GM12891 (cell line): ENCODE measurements at regions not wholly inside any gene's neighbourhood (a gene's known extent, or its start where the extent isn't known, plus 50 kb on each side); places are given as distances from the start of the nearest gene placed in this dataset.

Experiments used
- DNase-seq: peaks from one replicate; pipeline ENCODE4 v3.0.0; 2011; ENCODE audit warnings: low spot score; ENCODE audit not compliant: insufficient read length
- FAIRE-seq: peaks from 2 replicates; lab custom pipeline; 2011; peaks lifted over from hg19 to GRCh38; lab: Jason Lieb, UNC
- PAX5 ChIP-seq: IDR thresholded peaks from 2 replicates; pipeline ENCODE4 v1.6.1; 2011; ENCODE audit warnings: low read length, moderate library complexity, mild to moderate bottlenecking; ENCODE audit not compliant: insufficient read depth, severe bottlenecking
- POLR2A ChIP-seq: IDR thresholded peaks from 2 replicates; pipeline ENCODE4 v1.6.1; 2011; ENCODE audit warnings: low read depth, low read length, control low read depth
- POLR2AphosphoS5 ChIP-seq: IDR thresholded peaks from 2 replicates; pipeline ENCODE4 v1.6.1; 2011; ENCODE audit warnings: low read depth, low read length, control low read depth
- POU2F2 ChIP-seq: IDR thresholded peaks from 2 replicates; pipeline ENCODE4 v1.6.1; 2011; ENCODE audit warnings: low read depth, mild to moderate bottlenecking, control low read depth, low read length, moderate library complexity
- SPI1 ChIP-seq: IDR thresholded peaks from 2 replicates; pipeline ENCODE4 v1.6.1; 2011; ENCODE audit warnings: low read depth, low read length, control low read depth
- TAF1 ChIP-seq: IDR thresholded peaks from 2 replicates; pipeline ENCODE4 v1.6.1; 2011; ENCODE audit warnings: low read depth, low read length, control low read depth

GRCh38 chr2:9772035-9772998, 71.0 kb upstream of the TAF1B start:
- TF ChIP-seq PAX5 (no peak), SPI1 (no peak), TAF1 (no peak), POLR2A (no peak), POLR2AphosphoS5 (no peak), POU2F2 (no peak)
- FAIRE-seq (no peak), DNase-seq (no peak)

DNA sequence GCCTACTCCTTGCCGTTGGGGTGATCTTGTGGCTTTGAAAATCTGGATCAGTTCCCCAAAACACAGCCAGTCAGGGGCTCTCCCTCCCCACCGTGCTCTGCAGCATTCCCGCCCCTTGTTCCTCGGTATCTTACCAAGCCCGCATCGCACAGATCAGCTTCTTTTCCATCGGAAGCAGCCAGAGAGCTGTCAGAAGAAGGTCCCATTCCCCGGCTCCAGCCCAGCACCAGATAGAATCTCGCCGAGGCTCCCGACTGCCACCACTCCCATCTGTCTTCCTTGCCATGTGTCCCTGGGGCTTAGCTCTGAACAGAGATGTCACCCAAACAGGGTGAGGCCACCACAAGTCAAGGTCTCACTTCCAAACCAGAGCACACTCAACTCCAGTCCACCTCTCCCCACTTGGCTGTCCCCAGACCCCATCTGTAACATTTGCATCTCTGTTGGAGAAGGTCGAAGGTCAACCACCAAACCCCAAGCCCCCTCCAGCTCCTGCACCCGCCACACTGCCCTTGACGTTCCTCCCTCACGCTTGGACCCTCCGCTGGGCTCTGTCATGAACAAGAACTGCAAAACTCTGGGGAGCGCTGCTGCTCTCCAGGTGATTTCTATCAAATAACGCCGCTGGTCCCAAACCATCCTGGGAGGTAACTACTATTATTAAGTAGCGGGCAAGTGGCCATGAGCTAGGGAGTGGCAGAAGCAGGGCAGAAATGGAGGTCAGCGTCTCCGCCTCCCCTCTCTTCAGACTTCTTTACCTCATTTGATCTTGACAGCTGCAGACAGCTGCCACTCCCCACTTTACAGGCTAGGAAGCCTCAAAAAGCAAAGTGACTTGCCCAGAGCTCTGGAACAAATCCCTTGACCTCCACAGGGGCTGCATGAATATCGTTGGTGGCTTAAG, 70.0 kb upstream of the TAF1B start:
- FAIRE-seq, result no peak
- TF ChIP-seq POLR2AphosphoS5 (no peak), SPI1 (no peak), POU2F2 (no peak), POLR2A (no peak), TAF1 (no peak), PAX5 (no peak)
- DNase-seq, result no peak

DNA sequence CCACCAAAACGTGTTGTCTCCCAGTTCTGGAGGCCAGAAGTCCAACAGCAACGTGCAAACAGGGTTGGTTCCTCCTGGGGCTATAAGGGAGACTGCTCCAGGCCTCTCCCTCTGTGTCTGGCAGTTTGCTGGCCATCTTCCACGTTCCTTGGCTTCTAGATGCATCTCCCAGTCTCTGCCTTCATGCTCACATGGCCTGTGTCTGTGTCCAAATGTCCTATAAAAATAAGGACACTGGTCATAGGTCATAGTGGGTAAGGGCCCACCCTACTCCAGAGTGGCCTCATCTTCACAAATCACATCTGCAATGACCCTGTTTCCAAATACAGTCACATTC, 69.4 kb upstream of the TAF1B start:
- TF ChIP-seq PAX5 (no peak), SPI1 (no peak), POLR2A (no peak), POU2F2 (no peak)
- FAIRE-seq (no peak), DNase-seq (no peak)

GRCh38 chr2:9774266-9774665, 69.0 kb upstream of the TAF1B start:
- FAIRE-seq, result no peak
- TF ChIP-seq SPI1, result no peak
- no peak for TF ChIP-seq POU2F2
- no peak for TF ChIP-seq POLR2AphosphoS5
- no peak for TF ChIP-seq PAX5
- no peak for TF ChIP-seq POLR2A
- TF ChIP-seq TAF1, result no peak

DNA sequence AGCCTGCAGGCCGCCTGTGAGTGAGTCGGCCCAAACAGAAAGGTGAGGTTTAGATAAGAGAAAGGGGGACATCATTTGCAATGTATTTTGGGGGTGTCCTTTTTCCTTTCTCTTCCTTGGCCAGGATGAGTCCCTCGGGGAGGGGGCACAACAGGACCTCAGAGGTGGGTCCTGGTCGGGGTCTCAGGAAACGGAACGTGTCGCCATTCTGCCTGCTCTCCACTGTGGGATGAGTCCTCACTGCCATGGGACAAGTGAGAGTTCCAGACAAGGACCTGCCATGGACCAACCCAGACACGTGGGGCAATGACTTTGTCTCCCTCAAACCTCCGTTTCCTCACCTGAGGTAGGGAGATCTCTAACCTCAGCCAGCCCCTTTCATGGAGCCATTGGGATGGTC, 67.9 kb upstream of the TAF1B start:
- TF ChIP-seq SPI1 (no peak), POU2F2 (no peak), POLR2AphosphoS5 (no peak), POLR2A (no peak), PAX5 (no peak), TAF1 (no peak)
- FAIRE-seq, result no peak

More at GRCh38 chr2:9774266-9774665, 69.0 kb upstream of the TAF1B start:
- no peak for DNase-seq

GRCh38 chr2:9775999-9776712, 67.1 kb upstream of the TAF1B start:
- FAIRE-seq (no peak), DNase-seq (no peak)
- TF ChIP-seq POLR2A (no peak), SPI1 (no peak)

More for the DNA sequence above, 67.9 kb upstream of the TAF1B start:
- DNase-seq, result no peak

DNA sequence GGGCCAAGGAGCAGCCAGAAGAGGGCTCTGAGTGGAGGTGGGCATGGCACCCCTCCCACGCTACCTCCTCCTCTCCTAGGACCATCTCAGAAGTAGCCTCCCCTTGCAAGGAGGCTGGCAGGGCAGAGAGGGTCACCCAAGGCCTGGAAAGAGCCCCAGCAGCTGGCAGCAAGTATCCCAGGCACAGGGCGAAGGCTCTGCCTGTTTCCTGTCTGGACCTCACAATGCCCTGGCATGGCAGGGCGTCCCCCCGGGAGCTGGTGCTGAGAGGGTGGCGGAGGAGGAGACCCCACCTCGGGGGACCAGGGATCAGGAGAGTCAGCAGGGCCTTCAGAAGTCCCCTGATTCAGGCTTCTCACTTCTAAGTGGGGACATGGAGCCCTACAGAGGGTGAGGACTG, 66.2 kb upstream of the TAF1B start:
- DNase-seq (no peak), FAIRE-seq (no peak)
- TF ChIP-seq POU2F2 (no peak), POLR2AphosphoS5 (no peak), POLR2A (no peak), TAF1 (no peak), PAX5 (no peak), SPI1 (no peak)

- peak; percentile 48 for FAIRE-seq
- no peak for DNase-seq
- TF ChIP-seq PAX5, result no peak
Observed at GRCh38 chr2:9778012-9778411, 65.3 kb upstream of the TAF1B start.
